KG1 (cell line): ENCODE measurements at regions not wholly inside any gene's neighbourhood (a gene's known extent, or its start where the extent isn't known, plus 50 kb on each side); places are given as distances from the start of the nearest gene placed in this dataset.

Source experiments
- DNase-seq: peaks from one replicate; lab custom pipeline; 2025; lab: John Stamatoyannopoulos, UW

DNA sequence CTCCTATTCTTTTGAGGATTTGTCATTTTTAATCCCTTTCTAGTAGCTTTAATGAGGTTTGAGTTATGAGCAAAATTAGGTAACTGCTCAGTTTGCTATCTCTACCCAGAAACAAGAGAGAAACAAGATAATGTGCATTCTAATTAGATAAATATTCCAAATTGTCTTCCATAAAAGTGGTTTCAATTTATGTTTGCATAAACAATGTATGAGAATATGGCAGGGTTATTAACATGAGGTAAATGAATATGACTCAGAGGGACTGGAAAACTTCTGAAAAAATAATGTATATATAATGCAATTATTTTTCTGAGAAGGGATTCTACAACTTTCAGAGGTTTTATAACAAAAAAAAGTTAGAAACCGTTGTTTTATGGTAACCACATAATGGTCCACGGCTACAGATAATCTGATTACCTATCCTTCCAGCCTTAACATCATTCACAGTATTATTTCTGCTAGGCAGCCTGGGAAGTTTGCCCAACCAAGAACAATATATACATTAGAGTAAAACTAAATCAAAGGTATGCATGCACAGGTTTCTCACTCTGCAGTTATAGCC lies 101.2 kb downstream of the CRPPA start:
- no peak for DNase-seq

DNA sequence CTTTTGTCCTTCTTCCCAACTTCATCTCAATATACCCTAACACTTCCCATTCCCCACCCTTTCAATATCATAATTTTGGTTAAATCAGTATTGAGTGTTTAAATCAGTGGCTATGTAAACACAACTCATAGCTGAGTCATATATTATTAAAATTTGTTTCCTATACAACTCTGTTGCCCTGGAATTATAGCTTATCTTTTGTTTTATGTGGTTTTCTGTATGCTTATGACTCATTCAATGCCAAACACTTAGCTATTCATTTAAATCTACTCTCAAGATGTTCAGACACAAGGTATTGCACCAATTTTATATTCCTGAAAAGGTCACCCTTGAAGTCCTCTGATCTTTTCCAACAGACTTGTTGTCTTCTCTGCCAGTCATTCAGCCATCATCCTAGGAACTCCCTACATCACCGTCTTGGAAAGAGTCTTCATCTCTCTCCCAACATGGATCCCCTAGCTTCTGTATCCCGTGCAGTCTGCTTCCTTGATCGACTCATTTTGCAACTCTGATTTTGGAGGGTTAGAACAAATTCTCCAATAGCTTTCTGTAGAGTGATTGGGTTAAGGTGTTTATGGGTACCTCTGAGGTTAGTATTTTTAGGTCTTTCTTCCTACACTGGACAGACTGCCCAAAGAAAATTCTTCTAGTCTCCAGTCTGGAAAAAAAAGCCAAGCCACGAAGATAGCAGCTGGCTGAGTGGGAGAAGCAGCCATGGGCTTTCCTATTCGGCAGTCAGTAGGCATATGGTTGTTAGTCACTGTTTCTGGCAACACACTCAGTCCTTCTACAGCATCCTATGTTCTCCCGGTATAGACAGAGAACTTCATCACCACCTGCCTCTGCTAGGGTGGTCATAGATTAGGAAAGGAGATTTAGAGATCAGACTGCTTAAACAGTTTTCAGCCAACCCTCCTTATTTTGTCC lies 102.1 kb downstream of the CRPPA start:
- no peak for DNase-seq

DNA sequence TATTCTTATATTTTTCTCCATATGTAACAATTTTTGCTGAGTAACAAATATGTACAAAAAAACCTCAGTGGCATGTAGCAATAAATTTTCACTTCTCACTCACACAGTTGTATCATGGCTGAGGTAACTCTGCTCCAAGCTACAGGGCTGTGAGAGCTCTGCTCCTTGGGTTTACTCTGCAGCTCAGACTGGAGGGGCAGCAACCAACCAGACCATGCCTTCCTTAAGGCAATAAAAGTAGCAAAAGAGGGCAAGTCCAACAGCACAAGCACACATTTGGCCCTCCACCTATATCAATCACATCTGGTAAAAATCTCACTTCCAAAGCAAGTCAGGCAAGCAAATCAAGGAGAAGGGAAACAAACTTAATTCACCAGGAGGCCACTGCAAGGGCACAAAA lies 102.9 kb downstream of the CRPPA start:
- no peak for DNase-seq

DNA sequence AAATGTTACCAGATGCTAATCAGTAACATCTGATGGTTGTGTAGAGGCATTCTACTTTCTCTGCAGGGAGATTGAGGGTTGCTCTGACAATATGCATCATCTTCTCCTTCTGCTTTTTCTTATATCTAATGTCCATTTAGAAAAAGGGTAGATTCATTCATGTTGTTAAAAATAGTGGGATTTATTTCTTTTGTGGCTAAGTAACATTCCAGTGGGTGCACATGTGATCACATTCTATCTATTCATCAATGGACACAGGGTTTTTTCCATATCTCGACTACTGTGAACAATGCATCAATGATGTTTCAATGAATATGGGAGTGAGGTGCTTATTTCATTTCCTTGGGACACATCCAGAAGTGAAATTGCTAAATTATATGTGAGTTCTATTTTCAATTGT lies 103.9 kb downstream of the CRPPA start:
- DNase-seq: no peak

DNA sequence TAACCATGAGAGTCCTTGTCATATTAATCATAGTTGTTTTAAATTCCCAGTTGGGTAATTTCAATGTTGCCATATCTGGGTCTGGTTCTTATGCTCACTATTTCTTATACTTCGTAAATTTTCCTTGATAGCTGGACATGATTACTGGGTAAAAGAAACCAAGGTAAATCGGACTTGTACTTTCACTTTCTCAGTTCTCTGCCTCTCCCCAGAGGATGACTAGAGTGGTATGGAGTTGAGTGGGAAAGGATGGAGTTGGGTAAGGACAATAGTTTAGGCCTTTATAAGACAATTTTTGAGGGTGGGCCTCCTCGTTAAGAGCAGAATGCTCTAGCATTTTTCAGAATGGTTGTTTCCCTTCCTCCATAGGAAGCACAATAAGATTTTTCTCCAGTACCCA lies 106.1 kb downstream of the CRPPA start:
- DNase-seq: no peak

DNA sequence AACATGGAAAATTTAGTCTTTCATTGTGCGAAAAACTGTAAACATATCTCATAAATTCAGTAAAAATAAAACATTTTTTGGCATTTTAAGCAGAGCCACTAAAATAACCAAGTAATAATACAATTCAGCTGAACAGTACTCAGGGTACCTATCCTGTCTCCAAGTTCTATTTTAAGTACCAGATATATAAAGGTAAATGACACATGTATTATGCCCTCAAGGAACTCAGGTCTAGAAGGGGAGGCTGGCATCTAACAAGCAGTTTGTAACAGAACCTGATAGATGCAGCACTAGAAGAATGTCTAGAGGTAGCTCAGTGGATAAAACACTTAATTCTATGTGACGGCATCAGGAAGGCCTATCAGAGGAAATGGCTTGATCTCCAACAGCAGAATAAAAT lies 112.2 kb downstream of the CRPPA start:
- no peak for DNase-seq

DNA sequence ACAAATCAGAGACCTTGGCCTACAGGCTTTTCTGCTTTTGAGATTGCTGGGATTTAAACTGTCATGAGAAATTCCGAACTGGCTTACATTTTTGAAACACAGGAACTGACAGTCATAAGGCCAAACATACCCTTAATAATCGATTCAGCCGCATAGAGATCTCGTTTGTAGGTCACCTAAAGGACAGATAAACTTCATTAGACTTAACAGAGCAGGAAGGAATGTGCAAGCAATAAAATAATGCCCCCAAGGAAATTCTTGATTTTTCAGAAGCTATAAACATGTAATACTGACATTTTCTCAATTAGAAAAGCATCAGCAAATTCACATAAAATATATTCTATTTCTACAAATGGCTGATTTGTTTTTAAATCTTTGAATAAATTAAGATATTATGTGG lies 120.0 kb downstream of the CRPPA start:
- no peak for DNase-seq

DNA sequence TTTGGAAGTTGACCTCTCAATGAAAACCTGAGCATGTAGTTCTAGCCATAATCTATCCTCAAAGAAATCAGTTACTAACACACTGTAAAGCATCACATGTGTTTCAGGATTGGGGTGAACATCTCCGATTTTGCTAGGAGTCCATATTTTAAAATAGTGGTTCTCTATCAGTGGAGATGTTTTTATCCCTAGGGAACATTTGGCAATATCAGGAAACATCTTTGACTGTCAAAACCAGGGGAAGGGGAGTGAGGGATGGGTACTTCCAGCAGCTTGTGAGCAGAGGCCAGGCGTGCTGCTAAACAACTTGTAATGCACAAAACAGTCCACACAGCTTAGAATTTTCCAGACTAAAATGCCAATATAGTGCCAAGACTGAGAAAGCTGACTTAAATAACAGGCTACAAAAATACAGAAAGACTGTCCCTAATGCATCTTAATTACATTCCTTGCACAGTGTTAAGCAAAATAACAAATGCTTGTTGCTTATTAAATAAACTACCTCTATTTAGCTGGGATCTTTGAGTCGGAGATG lies 120.9 kb downstream of the CRPPA start:
- no peak for DNase-seq

DNA sequence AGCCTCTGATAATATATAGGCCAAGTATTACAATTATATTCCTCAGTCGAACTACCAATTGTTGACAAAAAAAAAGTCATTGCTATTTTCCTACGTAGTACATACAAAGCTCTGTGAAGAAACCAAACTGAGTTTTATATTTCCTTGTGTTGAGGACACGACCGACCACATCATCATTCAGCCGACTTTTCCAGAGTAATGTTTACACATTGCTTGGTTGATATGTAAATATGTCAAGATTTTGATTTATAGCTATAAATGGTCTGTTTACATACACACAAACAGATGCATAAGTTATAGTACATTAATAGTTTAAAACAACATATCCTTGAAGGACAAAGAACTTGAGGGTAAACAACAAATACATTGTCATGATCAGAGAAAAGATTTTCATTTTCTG lies 121.5 kb downstream of the CRPPA start:
- no peak for DNase-seq

DNA sequence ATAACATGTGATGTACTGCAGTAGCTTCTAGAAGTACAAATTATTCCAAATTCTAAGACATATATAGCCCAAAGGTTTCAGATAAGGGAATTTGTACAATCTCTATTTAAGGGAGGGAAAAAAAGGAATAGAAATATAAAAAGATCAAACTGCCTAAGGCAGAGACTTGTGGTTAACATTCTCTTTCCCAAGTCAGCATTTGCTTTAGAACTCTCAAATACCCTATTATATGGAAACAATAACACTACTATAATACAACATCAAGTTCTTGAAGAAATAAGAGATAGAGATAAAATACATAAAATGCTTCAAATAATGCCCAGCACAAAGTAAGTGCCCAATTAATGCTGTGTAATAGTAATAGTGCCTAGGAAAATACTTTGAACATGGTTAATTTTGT lies 123.1 kb downstream of the CRPPA start:
- no peak for DNase-seq

DNA sequence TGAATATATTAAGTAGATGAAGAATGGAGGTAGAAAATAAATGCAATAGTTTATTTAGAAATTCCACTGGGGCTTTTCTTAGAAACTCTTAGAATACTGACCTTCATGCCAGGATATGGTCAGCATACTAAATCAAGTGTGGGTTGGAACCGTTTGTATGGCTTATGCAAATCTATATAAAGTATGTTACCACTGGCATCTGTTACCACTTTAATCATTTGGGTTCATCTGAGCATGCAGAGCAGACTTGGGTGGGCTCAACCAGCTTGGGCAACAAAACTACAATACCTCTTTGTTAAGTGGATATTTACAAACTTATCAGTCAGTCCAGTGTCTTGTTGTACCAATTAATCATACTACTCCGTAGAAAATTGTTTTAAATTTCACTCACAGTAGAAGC lies 125.8 kb downstream of the CRPPA start:
- no peak for DNase-seq

DNA sequence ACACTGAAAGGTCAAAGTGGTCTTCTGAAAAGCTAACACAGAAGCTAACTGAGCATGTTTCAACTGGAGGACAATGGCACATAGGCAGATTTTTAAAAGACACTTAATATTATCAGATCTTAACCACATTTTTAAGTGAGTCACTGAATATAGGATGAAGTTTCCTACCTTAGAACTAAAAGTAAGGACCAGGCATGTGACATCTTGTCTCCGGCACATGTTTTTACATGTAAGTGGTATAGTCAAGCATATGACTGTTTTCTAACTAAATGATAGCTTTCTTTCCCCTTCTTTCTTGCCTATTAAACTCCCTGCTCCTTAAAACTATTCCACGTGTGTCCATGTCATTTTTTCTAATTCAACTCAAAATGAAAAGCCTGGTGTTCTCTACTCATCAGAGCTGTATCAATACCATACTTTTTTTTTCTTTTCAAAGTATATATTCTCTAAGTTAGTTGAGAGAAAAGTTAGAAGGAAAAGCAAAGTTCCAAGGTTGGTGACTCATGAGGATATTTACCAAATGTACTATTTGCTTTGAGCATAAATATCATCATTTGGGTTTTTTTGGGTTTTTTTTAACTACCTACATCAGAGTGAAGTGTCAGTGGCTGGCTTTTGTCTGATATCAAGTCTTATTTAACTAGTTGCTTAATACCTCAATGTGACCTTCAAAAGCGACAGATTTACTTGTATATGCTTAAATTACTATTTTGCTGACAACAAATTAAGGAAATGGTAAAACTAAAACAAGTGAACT lies 127.5 kb downstream of the CRPPA start:
- DNase-seq: no peak

DNA sequence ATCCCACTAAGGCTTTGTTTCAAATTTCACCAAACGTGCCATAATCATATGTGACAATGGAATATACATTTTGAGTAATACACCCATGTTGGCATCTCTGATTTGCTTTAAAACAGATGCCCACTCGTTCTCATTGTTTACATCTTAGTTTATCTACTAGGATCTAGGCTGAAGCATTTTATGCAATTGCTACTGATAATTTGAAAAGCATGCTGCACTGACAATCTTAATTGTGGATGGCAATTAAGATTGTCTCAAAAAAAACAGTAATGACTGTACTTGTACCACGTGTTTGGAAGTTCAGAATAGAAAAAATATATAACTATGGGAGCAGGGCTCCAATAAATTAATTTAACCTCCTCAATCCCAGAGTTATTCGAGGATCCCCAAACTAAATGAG lies 136.8 kb downstream of the CRPPA start:
- DNase-seq: no peak

DNA sequence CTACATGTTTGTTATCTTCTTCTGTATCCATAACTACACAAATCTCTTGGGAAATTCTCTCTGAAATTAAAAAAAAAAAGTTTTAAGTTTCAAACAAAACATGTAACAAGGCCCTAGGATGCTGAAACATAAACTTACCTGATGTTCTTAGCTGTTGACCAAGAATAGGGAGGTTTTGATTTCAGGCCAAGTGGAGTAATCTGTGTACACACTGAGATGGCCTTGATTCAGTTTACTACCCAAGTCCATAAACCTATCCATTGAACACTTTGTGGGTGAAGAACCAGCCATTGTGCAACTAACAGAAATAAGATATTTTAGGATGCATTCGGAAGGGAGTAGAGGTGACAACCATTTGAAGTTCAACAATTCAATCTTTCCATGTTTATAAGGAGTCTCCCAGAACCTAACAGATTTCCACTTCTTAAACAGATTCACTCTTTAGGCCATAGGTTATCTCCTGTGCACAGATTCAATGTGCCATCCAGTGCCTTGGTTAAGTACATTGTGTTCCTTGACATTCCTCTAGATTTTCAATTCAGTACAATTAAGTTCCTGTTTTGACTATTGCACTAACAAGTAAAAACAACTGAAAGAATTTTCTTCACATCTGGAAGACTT lies 143.1 kb downstream of the CRPPA start:
- no peak for DNase-seq

DNA sequence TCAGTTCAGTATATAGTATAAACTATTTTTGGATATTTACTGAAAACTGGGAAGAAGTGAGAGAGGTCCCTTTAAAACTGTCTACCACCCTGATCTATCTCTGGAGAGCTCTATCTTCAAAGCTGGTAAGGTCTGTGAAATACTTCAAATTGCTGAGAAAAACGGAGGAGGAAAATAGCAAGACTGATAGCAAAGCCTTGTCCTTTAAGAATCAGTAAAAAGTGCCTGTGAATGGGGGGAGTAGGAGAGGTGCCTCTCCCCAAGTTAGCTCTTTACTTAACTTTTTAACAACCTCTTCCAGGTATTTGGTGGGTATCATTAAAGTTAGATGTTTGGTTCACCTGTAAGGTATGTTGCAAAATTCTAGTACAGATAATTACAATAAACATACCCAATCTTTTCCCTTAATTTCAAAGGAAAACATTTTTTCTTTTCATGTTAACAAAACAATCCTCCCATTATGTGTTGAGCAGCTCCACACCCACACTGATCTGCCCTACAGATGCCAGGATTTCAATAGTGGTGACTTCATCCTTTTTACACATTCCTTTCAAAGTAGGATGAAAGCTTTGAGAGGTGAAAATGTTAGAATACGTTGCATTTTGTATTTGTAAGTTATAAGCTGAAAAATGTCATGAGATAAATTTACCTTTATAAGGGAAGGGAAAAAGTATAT lies 149.2 kb downstream of the CRPPA start:
- DNase-seq: no peak

DNA sequence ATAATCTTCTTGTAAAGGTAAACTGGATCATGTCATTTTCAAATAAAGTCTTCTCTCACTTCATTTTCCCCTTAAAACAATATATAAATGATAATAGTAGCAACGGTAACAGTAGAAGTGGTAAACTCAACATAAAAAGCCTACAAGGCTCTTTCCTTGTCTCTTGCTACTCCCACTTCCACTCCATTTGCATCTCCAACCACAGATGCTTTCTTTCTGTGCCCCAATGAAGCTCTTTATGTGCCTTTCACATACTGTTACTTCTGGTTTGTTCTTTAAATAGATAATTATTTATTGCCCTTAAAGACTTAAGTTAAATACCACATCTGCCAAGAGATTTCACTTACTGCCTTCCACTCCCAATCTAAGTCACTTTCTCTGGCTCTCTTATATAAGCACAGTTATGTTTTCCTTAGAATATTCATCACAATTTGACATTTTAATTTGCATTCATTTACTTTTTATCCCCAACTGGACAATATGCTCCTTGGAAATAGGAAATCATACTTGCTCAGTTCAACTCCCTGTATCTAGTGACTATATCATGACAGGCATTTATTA lies 149.9 kb downstream of the CRPPA start:
- DNase-seq: no peak

DNA sequence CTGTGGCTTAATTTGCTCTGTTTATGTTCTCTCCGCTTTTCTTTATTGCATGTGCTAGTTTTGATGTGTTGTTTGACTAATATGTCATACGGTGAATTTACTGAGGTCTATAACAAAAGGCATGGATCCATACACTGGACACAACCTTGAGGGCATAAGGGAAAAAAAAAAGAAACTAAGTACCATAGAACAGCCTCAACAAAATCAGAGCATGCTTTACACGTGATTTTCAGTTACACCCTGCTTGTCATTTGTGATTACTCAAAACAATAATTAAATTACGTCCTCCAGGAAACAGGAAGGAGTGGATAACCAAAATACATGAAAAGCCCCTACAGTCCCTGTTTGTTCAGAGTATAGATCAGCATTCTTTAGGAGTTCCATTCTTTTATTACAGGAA lies 150.5 kb downstream of the CRPPA start:
- no peak for DNase-seq

DNA sequence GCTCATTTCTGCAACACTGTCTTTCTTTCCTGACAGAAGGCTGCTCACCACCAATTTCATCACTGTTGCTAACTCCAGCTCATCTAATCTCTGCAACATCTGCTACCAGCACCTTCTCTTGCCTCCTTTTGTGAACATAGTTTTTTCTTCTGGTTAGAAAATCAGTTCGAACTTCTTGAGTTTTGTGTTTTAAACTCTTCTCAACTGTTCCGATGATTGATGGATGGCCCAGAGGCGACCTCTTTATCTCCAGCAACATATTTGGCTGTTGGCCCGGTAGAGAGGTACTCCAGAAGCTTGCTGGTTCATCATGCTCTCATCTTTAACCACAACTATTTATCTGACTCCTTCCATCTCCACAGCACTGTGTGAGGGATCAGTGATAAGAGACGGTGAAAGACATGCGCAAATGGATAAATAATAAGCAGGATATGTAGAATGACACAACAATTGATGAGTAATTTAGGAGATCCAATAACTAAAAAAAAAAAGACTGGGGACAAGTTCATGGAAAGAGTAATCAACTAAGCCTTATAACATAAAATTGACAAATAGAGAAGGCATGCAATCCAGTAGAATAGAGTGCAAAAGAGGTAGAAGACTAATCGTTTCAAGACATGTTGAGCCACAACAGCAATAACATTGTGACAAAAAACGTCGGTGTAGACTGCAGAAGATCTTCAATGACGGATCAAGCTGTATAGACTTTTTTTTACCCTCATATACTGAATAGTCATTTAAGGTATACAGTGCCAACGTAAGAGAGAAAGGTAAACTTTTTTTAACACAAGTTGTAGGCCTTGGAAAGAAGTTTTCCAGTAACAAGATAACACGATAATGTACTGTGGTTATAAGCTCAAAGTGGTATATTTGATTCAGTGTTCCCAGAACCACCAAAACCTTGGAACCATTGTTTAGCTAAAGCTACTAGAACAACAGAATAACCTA lies 152.2 kb downstream of the CRPPA start:
- peak; percentile 73 for DNase-seq

DNA sequence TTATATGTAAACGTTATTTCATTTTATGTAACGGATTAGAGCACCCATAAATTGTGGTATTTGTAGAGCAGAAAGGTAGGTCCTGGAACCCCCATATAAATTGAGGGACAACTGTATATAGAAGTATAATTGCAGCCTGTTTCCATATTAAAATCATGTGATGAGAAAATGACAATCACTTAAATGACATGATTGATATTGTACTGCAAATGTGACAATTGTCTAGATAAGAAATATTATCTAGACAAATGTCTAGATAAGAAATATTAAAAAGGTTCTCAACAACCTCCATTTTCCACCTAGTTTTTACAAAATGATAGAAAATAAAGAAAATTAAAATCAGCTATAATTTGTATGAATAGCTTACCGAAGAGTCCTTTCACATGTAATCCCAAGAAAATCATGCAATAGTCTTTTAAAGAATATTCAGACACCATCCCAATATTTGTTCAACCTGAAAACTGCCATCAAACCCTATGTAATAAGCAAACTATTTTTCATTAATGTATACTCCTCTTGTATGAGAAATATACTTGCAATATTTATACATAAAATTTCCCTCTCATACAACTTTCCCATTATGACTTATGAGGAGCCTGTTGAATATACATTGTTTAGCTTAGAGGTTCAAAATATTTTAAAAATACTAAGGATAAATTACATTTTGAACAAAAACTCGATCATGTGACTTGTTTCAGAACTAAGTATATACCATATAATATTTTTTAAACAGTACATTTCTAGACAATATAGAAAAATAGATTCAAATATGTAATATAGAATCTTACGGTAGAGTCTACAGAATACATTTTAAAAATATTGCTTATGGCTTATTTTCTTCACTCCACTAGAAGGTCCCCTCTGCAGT lies 153.2 kb downstream of the CRPPA start:
- DNase-seq: no peak
